GM13976 (cell line): ENCODE measurements at regions not wholly inside any gene's neighbourhood (a gene's known extent, or its start where the extent isn't known, plus 50 kb on each side); places are given as distances from the start of the nearest gene placed in this dataset.
"Not testable (repeated sequence)": the region's sequence is repeated elsewhere in the genome, so short reads cannot be mapped to it uniquely, and the experiment has no call there.

Experiments used
- DNase-seq: peaks from one replicate; pipeline ENCODE4 v3.0.0; 2012; ENCODE audit warnings: low spot score
- CTCF ChIP-seq: IDR thresholded peaks from 2 replicates; pipeline ENCODE4 v1.5.1; 2012; ENCODE audit warnings: borderline replicate concordance, mild to moderate bottlenecking; ENCODE audit not compliant: insufficient read depth; ENCODE audit errors: extremely low read depth, missing control alignments, control extremely low read depth
- in situ Hi-C: fragments of 300-500 bp; cut with MboI; formaldehyde crosslinking; loops from one replicate; pipeline ENCODE4 v1.12.0; 2022; ENCODE audit warnings: low sequenced_read_pairs, mixed read lengths, inconsistent platforms; ENCODE audit not compliant: unreplicated experiment

GRCh38 chr17:72463287-72464102, 342.7 kb downstream of the SOX9 start:
- no peak for DNase-seq
- no peak for TF ChIP-seq CTCF
- in situ Hi-C loops = no loop called here

GRCh38 chr17:72464221-72464620, 343.4 kb downstream of the SOX9 start:
- in situ Hi-C loops, DNase-seq: not testable (repeated sequence)

- DNase-seq = peak; percentile 45
- no peak for TF ChIP-seq CTCF
- in situ Hi-C loops = no loop called here
These were observed 344.6 kb downstream of the SOX9 start for GRCh38 chr17:72465191-72466024.

- in situ Hi-C loops = no loop called here
- TF ChIP-seq CTCF = no peak
- peak; percentile 68 for DNase-seq
These were observed 345.4 kb downstream of the SOX9 start for GRCh38 chr17:72466199-72466598.

- in situ Hi-C loops = no loop called here
- DNase-seq = no peak
- TF ChIP-seq CTCF = no peak
These were observed 345.8 kb downstream of the SOX9 start for GRCh38 chr17:72466606-72467005.

- no peak for TF ChIP-seq CTCF
- in situ Hi-C loops = no loop called here
- no peak for DNase-seq
These were observed 347.2 kb downstream of the SOX9 start for GRCh38 chr17:72467841-72468653.
